DMS 273 (cell line): ENCODE measurements at regions not wholly inside any gene's neighbourhood (a gene's known extent, or its start where the extent isn't known, plus 50 kb on each side); places are given as distances from the start of the nearest gene placed in this dataset.

Experiments
- DNase-seq: peaks from one replicate; lab custom pipeline; 2025; ENCODE audit not compliant: unreplicated experiment; lab: John Stamatoyannopoulos, UW

DNA sequence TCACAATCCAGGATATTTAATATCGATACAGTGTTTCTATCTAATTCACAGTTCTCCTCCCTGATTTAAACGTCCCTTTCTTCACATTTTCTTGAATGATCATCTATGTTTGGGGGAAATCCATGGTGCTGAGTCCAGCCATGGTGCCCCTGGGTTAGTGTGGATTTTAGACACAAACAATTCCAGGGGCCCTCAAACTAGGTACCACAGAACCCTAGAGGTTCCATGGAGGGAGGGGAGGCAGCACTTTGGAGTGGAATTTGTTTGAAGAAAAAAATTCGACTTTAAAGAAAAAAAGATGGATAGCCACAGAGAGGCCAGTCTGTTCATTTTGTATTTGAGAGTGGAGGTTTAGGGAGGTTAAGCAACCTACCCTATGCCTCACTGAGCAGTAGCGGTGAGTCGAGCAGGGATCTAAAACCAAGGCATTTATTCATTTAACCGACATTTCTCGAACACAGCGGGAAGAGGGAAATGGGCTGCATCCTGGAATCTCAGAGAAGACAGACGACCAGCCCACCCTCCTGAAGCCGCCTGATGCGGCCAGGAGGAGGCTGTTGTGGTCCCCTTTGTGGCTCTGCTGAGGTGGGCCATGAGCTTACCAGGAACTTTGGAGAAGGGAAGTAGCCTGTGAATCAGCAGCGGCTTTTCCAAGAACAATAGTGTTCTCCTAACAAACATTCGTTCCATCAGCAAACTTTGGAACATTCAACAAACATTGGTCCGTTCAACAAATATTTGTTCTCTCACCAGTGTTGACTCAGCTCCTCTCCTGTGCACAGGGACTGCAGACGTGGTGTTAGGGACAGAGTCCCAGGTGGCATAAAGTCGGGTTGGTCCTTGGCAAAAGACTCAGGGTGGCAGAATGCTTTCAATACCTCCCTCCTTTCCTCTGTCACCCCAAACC, 103.5 kb upstream of the ZBTB40 start:
- DNase-seq: no peak

GRCh38 chr1:22349362-22350043, 102.1 kb upstream of the ZBTB40 start:
- peak; percentile 68 for DNase-seq

GRCh38 chr1:22350171-22350923, 101.3 kb upstream of the ZBTB40 start:
- DNase-seq: no peak

GRCh38 chr1:22350924-22351767, 100.5 kb upstream of the ZBTB40 start:
- no peak for DNase-seq

- no peak for DNase-seq
These were observed 99.9 kb upstream of the ZBTB40 start for GRCh38 chr1:22351768-22352080.

- DNase-seq: no peak
These were observed 99.3 kb upstream of the ZBTB40 start for GRCh38 chr1:22352355-22352754.

DNA sequence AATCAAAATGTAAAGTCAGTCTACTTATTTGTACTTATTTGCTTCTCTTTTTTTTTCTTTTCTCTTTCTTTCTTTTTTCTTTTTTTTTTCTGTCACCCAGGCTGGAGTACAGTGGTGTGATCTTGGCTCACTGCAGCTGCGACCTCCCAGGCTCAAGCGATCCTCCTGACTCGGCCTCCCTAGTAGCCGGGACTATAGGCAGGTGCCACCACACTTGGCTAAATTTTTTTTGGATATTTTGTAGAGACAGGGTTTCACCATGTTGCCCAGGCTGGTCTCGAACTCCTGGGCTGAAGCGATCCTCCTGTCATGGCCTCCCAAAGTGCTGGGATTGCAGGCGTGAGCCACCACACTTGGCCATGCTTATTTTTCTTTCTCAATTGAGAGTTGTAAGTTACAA, 98.8 kb upstream of the ZBTB40 start:
- no peak for DNase-seq

DNA sequence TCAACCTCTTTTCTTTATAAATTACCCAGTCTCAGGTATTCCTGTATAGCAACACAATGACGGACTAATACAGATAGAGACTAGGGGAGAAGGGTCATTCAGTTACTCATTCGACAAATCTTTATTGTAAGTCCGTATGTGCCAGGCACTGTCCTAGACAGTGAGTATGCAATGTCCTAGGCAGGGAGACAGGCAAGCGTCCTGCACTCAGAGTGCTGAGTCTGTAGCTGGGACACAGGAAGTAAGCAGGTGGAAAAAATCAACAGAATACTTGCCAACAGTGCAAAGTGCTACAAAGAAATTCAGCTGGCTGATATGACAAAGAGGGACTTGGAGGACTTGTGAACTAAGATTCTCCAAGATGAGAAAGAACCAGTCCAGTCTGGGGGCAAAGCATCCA, 92.2 kb upstream of the ZBTB40 start:
- no peak for DNase-seq

- no peak for DNase-seq
These were observed 88.8 kb upstream of the ZBTB40 start for GRCh38 chr1:22362626-22363402.

DNA sequence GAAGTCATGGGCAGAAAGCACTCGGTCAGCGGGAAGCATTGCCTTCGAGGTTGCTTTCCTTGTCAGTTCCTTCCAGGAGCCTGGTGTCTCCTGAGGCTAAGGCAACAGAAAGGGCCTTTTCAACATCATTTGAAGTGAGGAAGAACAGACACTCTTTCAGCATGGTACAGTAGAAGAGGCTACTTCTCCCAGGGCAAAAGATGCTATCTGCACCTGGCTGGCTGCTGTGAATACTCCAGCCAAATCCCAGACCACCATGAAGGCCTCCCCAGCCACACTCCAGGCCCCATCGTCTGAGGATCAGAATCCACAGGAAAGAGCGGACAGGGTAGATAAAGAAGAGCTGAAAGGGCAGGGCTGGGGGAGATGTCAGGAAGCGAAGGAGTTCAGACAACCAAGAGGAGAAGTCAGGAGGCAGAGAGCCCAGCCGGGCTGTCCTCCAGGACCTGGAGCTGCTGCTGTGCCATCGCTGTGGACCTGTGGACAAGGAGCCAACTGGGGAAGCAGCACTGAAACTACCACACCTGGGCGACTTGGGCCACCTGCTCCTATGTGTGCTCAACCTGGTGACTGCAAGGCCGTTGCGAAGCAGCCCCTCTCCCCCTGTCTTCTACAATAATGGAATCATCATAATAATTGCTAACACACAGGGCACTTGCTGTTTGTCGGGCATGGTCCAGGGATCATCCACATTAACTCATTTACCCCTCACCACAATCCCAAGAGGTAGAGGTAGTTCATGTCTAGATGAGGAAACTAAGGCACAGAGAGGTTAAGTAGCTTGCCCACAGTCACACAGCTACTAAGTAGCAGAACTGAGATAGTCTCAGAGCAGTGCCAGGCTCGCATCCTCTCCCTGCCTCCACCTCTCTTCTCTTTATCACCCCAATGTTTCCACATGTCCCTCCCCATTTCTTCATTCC, 88.0 kb upstream of the ZBTB40 start:
- DNase-seq: no peak

DNA sequence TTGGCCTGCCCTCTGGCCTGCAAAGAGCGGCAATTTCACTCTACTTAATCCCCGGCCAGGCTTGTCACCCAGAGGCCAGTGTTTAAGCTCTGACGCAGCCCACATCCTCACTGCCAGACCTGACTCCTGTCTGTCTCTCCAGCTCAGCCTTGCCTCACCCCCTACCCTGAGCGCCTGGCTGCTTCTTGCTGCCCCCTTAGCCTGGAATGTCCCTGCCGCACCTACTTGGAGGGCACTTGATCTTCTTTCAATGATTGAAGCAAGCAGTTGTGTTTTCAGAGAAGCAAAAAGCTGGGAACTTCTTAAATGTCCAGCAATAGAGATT, 87.4 kb upstream of the ZBTB40 start:
- DNase-seq: no peak

- no peak for DNase-seq
These were observed 86.9 kb upstream of the ZBTB40 start for GRCh38 chr1:22364764-22365163.

GRCh38 chr1:22365331-22366295, 86.0 kb upstream of the ZBTB40 start:
- peak; percentile 35 for DNase-seq

- no peak for DNase-seq
These were observed 85.3 kb upstream of the ZBTB40 start for GRCh38 chr1:22366346-22366745.

DNA sequence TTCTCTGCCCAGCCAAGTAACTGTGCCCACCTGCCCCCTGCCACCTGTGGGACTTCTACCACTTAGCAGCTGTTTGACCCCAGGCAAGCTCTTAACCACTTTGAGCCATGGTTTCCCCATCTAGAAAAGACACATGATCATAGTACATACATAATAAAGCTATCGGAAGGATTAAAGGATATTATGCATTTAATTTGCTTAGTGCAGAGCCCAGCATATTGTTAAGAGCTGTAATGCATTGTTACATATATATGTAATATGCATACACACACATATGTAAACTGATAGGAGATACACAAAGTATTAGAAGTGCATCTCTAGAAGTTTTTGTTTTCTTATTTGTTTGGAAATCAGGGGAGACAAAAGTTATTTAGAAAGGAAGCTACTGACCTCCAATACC, 83.5 kb upstream of the ZBTB40 start:
- DNase-seq: no peak

DNA sequence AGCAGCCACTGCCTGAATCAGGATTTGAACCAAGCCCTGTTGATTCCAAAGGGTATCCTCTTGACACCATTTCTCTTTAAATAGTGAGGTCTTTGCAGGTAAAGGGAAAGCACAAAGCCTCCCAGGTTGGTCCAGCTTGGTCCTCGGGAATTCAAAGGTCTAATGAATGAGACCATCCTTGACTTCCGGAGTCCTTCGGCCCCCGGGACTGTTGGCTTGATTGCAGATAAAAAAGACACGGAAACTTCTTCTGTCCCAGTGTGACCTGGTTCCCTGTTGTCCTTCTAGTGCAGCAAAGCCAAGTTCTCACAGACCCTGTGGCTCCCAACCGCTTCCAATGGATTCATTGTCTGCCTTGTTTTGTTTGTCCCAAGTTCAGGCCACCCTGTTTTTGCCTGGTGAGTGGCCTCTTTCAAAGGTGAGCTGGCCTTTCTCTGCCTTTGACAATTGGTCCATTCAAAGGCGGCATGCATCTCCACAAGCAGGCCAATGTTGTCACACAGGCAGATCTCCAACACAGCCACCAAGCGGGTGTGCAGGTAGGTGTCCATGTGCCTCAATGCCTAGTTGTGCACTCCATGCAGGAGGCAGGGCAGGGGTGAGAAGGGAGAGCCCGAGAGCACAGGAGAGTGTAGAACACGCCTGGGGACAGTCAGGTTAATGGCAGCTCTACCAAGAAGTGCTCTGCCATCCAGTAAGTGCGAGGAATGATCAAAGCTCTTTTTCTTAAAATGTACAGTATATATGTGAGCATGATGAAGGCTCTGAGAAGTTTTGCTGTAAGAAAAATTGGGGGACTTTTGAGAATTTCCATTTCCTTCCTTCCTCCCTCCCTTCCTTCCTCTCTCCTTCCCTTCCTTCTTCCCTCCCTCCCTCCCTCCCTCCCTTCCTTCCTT, 82.1 kb upstream of the ZBTB40 start:
- DNase-seq: no peak

DNA sequence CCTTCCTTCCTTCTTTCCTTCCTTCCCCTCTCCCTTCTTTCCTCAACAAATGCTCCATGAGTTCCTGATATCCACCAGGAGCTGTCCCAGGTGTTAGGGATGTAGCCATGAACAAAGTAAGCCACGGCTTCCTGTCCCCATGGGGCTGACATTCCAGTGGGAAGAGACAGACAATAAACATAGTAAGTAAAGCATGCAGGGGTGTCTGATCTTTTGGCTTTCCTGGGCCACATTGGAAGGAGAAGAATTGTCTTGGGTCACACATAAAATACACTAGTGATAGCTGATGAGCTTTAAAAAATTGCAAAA, 81.5 kb upstream of the ZBTB40 start:
- no peak for DNase-seq
